Left ventricle myocardium inferior (tissue), 1 donor: ENCODE measurements at regions not wholly inside any gene's neighbourhood (a gene's known extent, or its start where the extent isn't known, plus 50 kb on each side); places are given as distances from the start of the nearest gene placed in this dataset.

ENCODE experiments used
- DNase-seq: peaks from one replicate; pipeline ENCODE4 v3.0.0-alpha.2; 2020
- H3K27ac ChIP-seq: fragments of 200-600 bp; replicated peaks from 2 replicates; pipeline ENCODE4 v1.8.0; 2021
- H3K27me3 ChIP-seq: fragments of 200-600 bp; 2 replicates; pipeline ENCODE4 v1.8.0; 2021; ENCODE audit warnings: low read depth
- H3K36me3 ChIP-seq: fragments of 200-600 bp; 2 replicates; pipeline ENCODE4 v1.8.0; 2021
- H3K4me1 ChIP-seq: fragments of 200-600 bp; 2 replicates; pipeline ENCODE4 v1.8.0; 2021
- H3K4me3 ChIP-seq: fragments of 200-600 bp; 2 replicates; pipeline ENCODE4 v1.8.0; 2021; ENCODE audit warnings: mild to moderate bottlenecking, moderate library complexity
- H3K9me3 ChIP-seq: fragments of 200-600 bp; replicated peaks from 2 replicates; pipeline ENCODE4 v1.8.0; 2021
- CTCF ChIP-seq: fragments of 200-600 bp; IDR thresholded peaks from 2 replicates; pipeline ENCODE4 v1.8.0; 2021; ENCODE audit warnings: antibody characterized with exemption, mild to moderate bottlenecking, borderline replicate concordance
- intact Hi-C: fragments of 100-400 bp; cut with micrococcal nuclease; formaldehyde crosslinking; loops from one replicate; pipeline ENCODE4 v1.11.0; 2022
- donor health status: DM: no; HTN: yes; CAD: no; lungs with severe emphysema.

DNA sequence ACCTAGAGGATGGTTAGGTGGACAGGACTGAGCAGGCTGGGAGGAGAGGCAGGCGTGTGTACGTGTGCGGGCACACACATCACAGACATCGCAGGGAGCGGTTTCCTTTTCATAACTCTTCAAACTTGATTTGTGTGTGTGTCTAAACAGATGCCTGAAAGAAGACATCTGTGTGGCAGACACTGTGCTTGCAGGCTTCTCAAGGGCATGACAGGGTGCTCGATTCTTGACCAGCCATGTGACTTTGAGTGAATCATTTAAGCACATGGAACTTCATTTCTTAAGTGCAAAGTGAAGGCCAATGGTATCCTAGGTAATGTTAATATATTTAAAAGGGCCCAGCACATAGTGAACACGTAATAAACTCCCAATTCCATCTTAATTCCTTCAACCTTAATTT is 186.5 kb downstream of the SCP2D1 start:
- intact Hi-C loops = no loop called here
- no peak for TF ChIP-seq CTCF
- H3K36me3 ChIP-seq = no peaks in the 10 kb centered on the region

DNA sequence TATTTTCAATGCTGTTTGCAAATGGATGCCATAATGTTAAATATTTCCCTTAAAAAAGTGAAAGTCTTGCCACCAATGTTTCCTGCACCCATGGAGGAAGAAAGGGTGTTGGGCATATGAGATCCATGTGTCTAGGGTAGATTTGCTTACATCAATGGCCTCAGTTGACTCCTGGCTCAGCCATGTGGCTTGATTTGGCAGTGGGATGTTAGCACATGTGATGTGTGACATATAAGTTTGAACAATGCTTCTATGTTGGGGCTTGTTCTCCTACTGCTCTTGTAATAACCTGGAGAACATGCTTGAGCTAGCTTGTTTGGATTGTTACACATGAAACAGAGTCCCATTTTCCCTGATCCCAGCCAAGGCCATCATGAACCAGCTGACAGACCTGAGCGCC is 187.6 kb downstream of the SCP2D1 start:
- Histone ChIP-seq H3K27me3 (peaks cover 3% of the 10 kb centered on the region), H3K4me3 (no peak overlapping the region)
- intact Hi-C loops = no loop called here

More for the DNA sequence above, 186.5 kb downstream of the SCP2D1 start:
- no peaks in the 10 kb centered on the region for H3K9me3 ChIP-seq
- H3K27me3 ChIP-seq = peaks cover 1% of the 10 kb centered on the region
- DNase-seq = no peak
- no peak overlapping the region for H3K27ac ChIP-seq
- H3K4me1 ChIP-seq = no peaks in the 10 kb centered on the region
- H3K4me3 ChIP-seq = no peak overlapping the region

GRCh38 chr20:19003366-19004336 is 190.1 kb downstream of the SCP2D1 start:
- intact Hi-C loops = no loop called here
- H3K27ac ChIP-seq = no peak overlapping the region
- DNase-seq = no peak
- H3K4me1 ChIP-seq = no peaks in the 10 kb centered on the region
- TF ChIP-seq CTCF = no peak
- no peaks in the 10 kb centered on the region for H3K9me3 ChIP-seq
- no peaks in the 10 kb centered on the region for H3K36me3 ChIP-seq
- H3K27me3 ChIP-seq = peaks cover 3% of the 10 kb centered on the region
- no peak overlapping the region for H3K4me3 ChIP-seq

More for the DNA sequence above, 187.6 kb downstream of the SCP2D1 start:
- H3K4me1 ChIP-seq = no peaks in the 10 kb centered on the region
- no peaks in the 10 kb centered on the region for H3K36me3 ChIP-seq
- DNase-seq = no peak
- H3K9me3 ChIP-seq = no peaks in the 10 kb centered on the region
- H3K27ac ChIP-seq = no peak overlapping the region
- TF ChIP-seq CTCF = no peak

DNA sequence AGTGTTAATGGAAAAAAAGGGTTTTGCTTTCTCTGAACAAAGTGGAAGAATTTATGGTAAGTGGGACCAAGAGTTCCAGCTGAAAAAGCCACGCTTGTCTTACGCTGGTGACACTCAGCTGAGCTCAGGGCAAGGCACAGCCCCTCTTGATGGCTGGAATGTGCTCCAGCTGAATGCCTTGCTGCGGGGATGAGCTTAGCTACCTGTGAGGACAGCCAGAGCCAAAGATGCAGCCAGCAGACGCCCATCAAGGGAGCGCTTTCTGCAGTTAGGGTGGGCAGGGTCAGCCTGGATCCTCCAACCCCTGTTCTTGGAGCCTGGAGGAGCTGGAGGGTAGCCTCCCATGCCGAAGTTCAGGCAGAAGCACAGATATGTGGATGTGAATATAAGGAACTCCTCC is 191.4 kb downstream of the SCP2D1 start:
- H3K27me3 ChIP-seq = peaks cover 3% of the 10 kb centered on the region
- no peaks in the 10 kb centered on the region for H3K9me3 ChIP-seq
- no peak overlapping the region for H3K27ac ChIP-seq
- no peak overlapping the region for H3K4me3 ChIP-seq
- no peak for DNase-seq
- intact Hi-C loops = no loop called here
- TF ChIP-seq CTCF = no peak
- H3K36me3 ChIP-seq = no peaks in the 10 kb centered on the region
- no peaks in the 10 kb centered on the region for H3K4me1 ChIP-seq

- Histone ChIP-seq H3K4me3 (no peak overlapping the region), H3K9me3 (no peaks in the 10 kb centered on the region), H3K36me3 (no peaks in the 10 kb centered on the region), H3K27me3 (peaks cover 3% of the 10 kb centered on the region), H3K27ac (no peak overlapping the region), H3K4me1 (peaks cover 10% of the 10 kb centered on the region)
- intact Hi-C loops = no loop called here
- no peak for DNase-seq
- no peak for TF ChIP-seq CTCF
These were observed 194.9 kb downstream of the SCP2D1 start for GRCh38 chr20:19008497-19008896.
